ENCODE measurements at regions not wholly inside any gene's neighbourhood (a gene's known extent, or its start where the extent isn't known, plus 50 kb on each side); places are given as distances from the start of the nearest gene placed in this dataset.

GRCh38 chr3:21898316-21898715 lies 147.3 kb upstream of the ZNF385D start:
- ChIA-PET POLR2A (no interaction called here), CTCF (no interaction called here)
- no peaks in the 10 kb centered on the region for H3K4me1 ChIP-seq
- no peak for TF ChIP-seq MAZ (IDR thresholded peaks at IDR 0.05; ENCODE audit: borderline replicate concordance, low read depth, low read length)
- no peak for TF ChIP-seq KDM5A (IDR thresholded peaks at IDR 0.05)
- no peak for TF ChIP-seq ZSCAN20 (CRISPR knock-in tag; IDR thresholded peaks at IDR 0.05)
- TF ChIP-seq E2F6 (IDR thresholded peaks at IDR 0.05; ENCODE audit: borderline replicate concordance, low read depth) = no peak
- no peak for TF ChIP-seq RARB (CRISPR knock-in tag; IDR thresholded peaks at IDR 0.05)
- TF ChIP-seq TP53 (CRISPR knock-in tag; IDR thresholded peaks at IDR 0.05) = no peak
- no peak for TF ChIP-seq ZC3H11A (IDR thresholded peaks at IDR 0.05)
- no peak for TF ChIP-seq SMC3 (IDR thresholded peaks at IDR 0.05)
- no peak for TF ChIP-seq ELK1 (IDR thresholded peaks at IDR 0.05; ENCODE audit: low read depth, low read length)
- TF ChIP-seq HMGXB4 (CRISPR knock-in tag; IDR thresholded peaks at IDR 0.05; ENCODE audit: borderline replicate concordance) = no peak
- no peak for TF ChIP-seq POLR2A (IDR thresholded peaks at IDR 0.05; ENCODE audit: low read length)
- no peak for TF ChIP-seq NPAS2 (CRISPR knock-in tag; IDR thresholded peaks at IDR 0.05; ENCODE audit: borderline replicate concordance)
- TF ChIP-seq PHF8 (IDR thresholded peaks at IDR 0.05; ENCODE audit: borderline replicate concordance, low read depth) = no peak
- no peak for TF ChIP-seq MYC (IDR thresholded peaks at IDR 0.05; ENCODE audit: borderline replicate concordance, low read length)
- TF ChIP-seq CTCF (IDR thresholded peaks at IDR 0.05) = no peak
- TF ChIP-seq JUN (IDR thresholded peaks at IDR 0.05) = no peak
- no peak for TF ChIP-seq BHLHE40 (IDR thresholded peaks at IDR 0.05; ENCODE audit: low read depth, low read length)
- no peak for TF ChIP-seq MAX (IDR thresholded peaks at IDR 0.05)
- H3K4me3 ChIP-seq = no peak overlapping the region
- H3K4me2 ChIP-seq = no peak overlapping the region
- no peak for FAIRE-seq
- no peak for ATAC-seq
- DNase-seq (ENCODE audit: low read depth in 1 of 2, low spot score in 1 of 2) = no peak
- no peaks in the 10 kb centered on the region for H3K9me3 ChIP-seq
- H3K27ac ChIP-seq = no peak overlapping the region

GRCh38 chr3:21901484-21901883 lies 150.5 kb upstream of the ZNF385D start:
- 4% methylated on average over 4 of the region's 4 CpGs for WGBS (ENCODE audit: missing lambda C conversion rate)
- H3K27ac ChIP-seq = no peak overlapping the region
- ChIA-PET CTCF (no interaction called here), POLR2A (no interaction called here)
- no peak for ATAC-seq
- H3K9me3 ChIP-seq = no peaks in the 10 kb centered on the region
- TF ChIP-seq CBX8 (IDR thresholded peaks at IDR 0.05) (no peak), HOXB13 (CRISPR knock-in tag; IDR thresholded peaks at IDR 0.05; ENCODE audit: low read depth) (no peak), JUNB (IDR thresholded peaks at IDR 0.05) (no peak), NR3C1 (IDR thresholded peaks at IDR 0.05) (no peak), PHF8 (IDR thresholded peaks at IDR 0.05; ENCODE audit: borderline replicate concordance, low read depth) (no peak), HOXB5 (CRISPR knock-in tag; IDR thresholded peaks at IDR 0.05) (no peak)
- H3K4me1 ChIP-seq = no peaks in the 10 kb centered on the region
- no peak overlapping the region for H3K4me3 ChIP-seq
- no peak for FAIRE-seq
- H3K4me2 ChIP-seq = no peak overlapping the region
- no peak for DNase-seq (ENCODE audit: low read depth in 1 of 2, low spot score in 1 of 2)
